HUDEP-2 (cell line): ENCODE measurements at regions not wholly inside any gene's neighbourhood (a gene's known extent, or its start where the extent isn't known, plus 50 kb on each side); places are given as distances from the start of the nearest gene placed in this dataset.
"Not testable (repeated sequence)": the region's sequence is repeated elsewhere in the genome, so short reads cannot be mapped to it uniquely, and the experiment has no call there.

Experiments
- DNase-seq, 76 experiments: peaks; one replicate each; lab custom pipeline; 2025; ENCODE audit not compliant: unreplicated experiment in 76 of 76; lab: John Stamatoyannopoulos, UW

DNA sequence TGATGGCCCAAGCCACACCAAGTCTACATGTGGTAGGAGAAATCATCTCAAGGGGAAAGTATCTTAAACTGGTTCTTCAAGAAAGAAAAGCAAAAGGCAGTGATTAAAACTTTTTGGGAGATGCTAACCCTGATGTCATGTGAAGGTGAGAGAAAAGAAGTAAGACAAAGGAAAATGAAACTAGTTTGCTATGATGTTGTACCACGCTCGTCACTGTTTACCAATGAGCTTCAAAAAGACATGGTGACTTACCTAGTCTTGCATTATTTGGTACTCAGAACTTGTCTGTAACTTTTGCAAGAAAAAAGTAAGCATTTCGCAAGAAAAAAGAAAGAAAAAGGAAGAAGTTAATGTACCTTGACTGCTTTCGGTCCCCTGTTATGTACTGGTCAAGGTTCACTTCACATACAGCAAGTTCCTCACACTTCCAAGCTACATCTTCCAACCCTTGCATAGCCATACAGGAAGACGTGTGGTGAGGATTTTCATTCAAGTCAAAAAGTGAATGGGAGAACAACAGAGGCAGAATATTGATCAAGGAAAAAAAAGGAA is 739.3 kb downstream of the NR2F1-AS1 start:
- DNase-seq: no peak

DNA sequence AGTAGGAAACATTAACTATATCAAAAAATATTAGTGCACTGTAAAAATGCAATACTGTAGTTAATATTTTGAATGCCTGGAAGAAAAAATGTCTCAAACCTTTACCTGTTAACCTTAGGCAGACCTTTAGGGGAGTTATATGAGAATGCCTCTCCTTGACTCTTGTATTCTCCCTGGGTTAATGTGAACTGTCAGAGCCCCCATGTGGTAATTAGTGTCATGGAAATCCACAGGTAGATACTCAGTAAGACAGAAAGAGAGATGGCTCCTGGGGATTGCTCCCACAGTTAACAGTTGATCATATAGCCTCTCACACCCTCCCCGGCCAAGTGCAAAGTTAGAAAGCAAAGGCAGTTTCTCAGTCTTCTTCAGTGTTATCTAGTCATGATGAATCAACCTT is 742.8 kb downstream of the NR2F1-AS1 start:
- DNase-seq: no peak

- DNase-seq: no peak
These were observed 743.9 kb downstream of the NR2F1-AS1 start for GRCh38 chr5:92836855-92837755.

DNA sequence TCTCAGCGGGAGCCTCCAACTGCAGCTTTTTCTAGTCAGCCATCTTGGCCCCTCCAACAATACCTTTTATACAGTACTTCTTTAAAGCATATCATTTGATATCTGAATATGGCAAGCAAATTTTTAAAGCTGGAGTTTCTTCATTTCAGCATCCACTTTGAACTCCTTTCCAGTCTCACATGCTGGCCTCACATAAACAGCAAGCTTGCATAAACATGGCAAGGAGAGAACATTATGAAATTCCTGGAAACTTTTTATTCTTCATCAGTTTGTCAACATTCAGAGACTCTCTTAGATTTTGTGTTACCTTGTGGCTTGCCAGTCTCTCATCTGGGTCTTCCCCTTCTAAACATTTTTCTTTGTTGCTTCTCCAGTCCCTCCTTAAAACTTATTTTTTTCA is 745.3 kb downstream of the NR2F1-AS1 start:
- no peak for DNase-seq

DNA sequence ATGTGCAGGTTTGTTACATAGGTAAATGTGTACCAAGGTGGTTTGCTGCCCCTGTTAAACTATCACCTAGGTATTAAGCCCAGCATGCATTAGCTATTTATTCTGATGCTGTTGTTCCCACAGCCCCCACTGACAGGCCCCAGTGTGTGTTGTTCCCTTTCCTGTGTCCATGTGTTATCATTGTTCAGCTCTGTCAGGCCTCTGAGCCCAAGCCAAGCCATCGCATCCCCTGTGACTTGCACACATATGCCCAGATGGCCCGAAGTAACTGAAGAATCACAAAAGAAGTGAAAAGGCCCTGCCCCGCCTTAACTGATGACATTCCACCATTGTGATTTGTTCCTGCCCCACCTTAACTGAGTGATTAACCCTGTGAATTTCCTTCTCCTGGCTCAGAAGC is 757.5 kb downstream of the NR2F1-AS1 start:
- DNase-seq: not testable (repeated sequence)

DNA sequence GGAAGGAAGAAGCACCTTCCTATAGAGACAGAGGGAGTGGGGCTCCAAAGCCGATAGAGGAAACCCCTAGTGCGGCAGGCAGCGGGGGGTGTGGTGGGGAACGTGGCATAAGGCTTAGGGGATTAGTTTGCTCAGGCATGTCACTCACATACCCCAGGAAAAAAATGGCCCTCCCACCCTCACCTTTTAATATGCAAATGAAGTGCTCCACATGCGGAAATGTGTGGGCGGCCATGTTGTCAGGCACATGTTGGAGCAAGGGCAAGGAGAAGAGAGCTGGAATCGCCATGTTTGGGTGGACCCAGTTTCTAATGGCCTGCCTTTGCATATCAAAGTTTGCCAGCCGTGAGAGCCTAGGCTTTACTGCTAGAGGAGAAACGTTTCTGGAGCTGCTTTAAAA is 758.8 kb downstream of the NR2F1-AS1 start:
- no peak for DNase-seq

GRCh38 chr5:92809855-92810465 is 771.1 kb downstream of the NR2F1-AS1 start:
- no peak for DNase-seq

GRCh38 chr5:92808474-92808873 is 772.5 kb downstream of the NR2F1-AS1 start:
- DNase-seq: no peak

DNA sequence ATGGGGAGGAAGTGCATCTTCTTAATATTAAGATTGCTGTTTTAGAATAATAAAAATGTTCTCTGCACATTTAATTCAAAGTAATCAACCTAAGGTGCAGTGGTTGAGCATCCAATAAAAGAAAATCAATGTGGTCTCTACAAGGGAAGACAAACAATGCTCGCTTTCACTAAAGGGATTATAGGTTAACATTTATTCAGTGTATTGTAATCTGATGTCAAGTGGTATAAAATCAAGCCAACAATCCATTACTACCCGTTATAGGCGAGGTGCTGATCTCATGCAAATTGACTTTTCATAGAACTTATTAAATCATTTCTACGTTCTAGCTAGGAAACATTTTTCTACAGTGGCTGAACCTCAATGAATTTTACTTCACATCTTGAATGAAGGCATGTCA is 773.9 kb downstream of the NR2F1-AS1 start:
- DNase-seq: no peak

DNA sequence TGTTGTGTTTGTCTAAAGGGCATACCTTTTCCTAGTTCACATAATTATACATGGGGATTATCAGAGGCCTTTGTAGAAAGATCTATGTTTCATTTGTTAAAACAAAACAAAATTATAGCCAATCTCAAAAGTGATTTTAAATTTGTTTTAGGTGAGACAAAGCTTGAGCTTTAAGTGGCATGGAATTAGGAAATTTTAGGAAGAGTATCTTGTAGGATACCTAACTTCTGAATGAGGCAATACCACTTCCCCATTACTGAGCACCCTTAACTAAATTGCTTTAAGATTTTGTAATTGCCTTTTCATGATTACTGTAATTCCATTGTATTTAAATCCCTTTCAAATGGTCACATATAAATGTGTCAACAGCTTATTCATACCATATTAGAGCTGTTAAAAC is 775.6 kb downstream of the NR2F1-AS1 start:
- no peak for DNase-seq

GRCh38 chr5:92801911-92802310 is 779.1 kb downstream of the NR2F1-AS1 start:
- no peak for DNase-seq

GRCh38 chr5:92800365-92800764 is 780.7 kb downstream of the NR2F1-AS1 start:
- no peak for DNase-seq

DNA sequence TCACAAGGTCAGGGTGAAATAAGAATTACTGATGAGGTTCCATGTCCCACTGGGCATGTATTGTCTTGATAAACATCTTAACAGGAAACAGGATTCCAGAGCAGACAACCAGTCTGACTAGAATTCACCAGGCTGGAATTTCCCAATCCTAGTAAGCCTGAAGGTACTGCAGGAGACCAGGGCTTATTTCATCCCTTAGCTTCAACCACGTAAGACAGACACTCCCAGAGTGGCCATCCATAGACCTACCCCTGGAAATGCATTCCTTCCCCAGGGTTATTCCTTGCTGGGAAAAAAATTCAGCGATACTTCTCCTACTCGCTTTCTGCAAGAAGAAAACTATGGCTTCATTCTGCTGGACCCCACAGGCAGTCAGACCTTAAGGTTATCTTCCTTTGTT is 785.4 kb downstream of the NR2F1-AS1 start:
- DNase-seq: no peak

DNA sequence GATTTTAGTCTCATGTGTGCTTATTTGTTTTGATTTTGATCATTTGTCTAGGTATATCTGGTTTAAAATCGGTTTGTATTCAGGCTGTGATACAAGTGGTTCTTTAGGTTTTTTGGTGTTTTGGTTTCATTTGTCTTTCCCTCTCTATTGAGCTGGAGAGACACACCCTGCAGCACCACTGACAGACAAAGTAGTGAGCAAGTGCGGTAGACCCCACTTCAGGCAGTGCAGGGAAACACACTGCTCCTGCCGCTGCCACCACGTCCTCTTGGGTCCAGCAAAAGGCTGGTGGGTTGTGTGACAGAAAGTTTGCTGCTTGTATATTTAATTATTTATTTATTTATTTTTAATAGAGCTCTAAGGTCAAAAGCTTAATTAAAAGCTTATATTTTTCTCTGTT is 801.0 kb downstream of the NR2F1-AS1 start:
- no peak for DNase-seq

- DNase-seq: no peak
These were observed 801.5 kb downstream of the NR2F1-AS1 start for GRCh38 chr5:92779536-92779935.

DNA sequence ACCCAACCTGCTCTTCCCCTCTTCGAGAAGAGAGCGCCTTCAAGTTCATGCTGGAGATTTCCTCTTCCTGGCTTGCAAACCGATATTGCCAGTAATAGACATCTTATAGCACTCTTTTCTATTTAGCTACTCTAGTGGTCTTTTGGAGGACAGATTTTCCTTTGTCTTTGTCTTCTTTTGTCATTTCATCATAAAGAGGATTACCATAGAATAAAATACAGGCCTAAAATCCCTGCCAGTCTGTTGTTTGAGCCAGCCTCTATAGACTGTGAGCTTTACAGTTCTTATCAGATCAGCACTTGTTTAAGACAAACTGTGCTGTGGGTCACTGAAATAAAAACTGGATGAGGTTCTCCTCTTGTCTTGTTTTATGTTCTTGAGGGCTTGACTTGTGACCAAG is 802.8 kb downstream of the NR2F1-AS1 start:
- DNase-seq: no peak

DNA sequence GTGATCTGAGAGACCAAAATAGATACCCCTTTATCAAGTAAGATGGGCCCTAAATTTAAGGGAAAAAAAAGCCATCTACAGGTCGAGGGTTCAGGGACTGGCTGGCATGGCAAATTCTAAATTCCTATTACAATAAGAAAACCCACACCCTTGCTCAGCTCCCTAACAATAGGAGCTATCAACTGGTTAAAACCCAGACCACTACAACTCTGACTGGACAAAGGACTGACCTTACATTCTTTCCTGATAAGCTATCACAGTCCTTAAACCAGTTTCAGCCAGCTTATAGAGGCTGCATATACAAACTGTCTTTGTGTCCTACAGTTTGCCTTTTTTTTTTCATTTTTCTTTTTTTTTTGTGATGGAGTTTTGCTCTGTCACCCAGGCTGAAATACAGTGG is 803.6 kb downstream of the NR2F1-AS1 start:
- DNase-seq: no peak

DNA sequence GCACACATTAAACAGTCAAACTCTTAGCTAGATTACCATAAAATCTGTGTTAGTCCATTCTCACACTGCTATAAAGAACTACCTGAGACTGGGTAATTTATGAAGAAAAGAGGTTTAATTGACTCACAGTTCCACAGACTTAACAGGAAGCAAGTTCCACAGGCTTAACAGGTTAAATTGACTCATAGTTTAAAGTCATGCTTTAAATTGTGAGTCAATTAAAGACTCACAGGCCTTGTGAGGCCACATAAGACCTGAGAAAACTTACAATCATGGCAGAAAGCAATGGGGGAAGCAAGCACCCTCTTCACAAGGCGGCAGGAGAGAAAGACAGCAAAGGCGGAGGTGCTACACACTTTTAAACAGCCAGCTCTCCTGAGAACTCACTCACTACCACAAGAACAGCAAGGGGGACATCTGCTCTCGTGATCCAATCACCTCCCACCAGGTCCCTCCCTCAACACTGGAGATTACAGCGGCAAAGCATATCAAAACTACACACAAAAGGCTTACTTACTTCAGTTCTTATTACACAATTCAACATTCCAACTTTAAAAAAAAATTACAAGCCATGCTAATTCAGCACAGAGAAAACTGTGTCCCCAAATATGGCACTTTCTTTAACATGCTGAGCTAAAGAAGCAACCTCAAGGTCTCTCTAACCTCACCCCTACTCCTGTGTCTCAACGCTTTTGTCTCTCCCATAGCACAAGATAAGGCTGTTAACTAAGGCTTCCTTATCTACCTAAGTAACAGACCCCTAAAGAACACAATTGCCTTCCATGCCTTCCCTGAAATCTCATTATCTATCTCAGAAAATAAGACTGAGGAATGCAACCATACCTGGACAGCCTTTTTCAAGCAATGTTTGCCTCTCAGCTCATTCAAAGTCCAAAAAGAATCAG is 805.1 kb downstream of the NR2F1-AS1 start:
- DNase-seq: no peak

DNA sequence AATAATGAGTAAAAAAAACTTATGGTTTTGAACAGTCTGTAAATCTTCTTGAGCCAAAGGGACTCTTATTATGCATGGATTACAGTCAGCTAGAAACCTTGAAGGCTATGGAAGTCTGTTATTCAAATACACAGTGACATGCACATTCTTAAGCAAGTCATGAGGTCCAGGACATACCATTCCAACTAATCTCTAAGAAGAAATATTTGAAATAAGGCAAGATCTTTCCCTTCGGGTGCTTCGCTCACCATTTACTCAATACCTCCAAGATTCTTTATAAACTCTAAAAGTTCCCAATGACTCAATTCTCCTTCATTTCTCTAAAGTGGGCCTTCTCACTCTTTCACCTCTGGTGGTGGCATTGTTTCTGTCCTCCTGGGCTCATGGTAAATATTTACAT is 811.0 kb downstream of the NR2F1-AS1 start:
- no peak for DNase-seq

GRCh38 chr5:92761585-92761984 is 819.4 kb downstream of the NR2F1-AS1 start:
- no peak for DNase-seq

GRCh38 chr5:92760550-92760949 is 820.5 kb downstream of the NR2F1-AS1 start:
- no peak for DNase-seq
